Muscle of arm (tissue), 1 donor: ENCODE measurements at regions not wholly inside any gene's neighbourhood (a gene's known extent, or its start where the extent isn't known, plus 50 kb on each side); places are given as distances from the start of the nearest gene placed in this dataset.
"Not testable (repeated sequence)": the region's sequence is repeated elsewhere in the genome, so short reads cannot be mapped to it uniquely, and the experiment has no call there.

Experiments
- DNase-seq: peaks from one replicate; pipeline ENCODE4 v3.0.0-alpha.2; 2013

DNA sequence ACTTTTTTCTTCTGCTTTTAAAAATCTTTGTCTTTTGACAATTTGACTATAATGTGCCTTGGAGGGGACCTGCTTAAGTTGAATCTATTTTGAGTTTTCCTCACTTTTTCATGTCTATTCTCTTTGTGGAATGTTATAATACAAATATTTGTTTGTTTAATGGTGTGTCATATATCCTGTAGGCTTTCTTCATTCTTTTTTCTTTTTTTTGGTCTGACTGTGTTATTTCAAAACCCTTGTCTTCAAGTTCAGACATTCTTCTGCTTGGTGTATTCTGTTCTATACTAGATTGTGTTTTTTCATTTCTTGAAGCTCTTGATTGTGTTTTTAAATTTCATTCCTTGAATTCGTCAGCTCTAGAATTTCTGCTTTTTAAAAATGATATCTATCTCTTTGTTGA is 228.2 kb downstream of the STK31 start:
- no peak for DNase-seq

DNA sequence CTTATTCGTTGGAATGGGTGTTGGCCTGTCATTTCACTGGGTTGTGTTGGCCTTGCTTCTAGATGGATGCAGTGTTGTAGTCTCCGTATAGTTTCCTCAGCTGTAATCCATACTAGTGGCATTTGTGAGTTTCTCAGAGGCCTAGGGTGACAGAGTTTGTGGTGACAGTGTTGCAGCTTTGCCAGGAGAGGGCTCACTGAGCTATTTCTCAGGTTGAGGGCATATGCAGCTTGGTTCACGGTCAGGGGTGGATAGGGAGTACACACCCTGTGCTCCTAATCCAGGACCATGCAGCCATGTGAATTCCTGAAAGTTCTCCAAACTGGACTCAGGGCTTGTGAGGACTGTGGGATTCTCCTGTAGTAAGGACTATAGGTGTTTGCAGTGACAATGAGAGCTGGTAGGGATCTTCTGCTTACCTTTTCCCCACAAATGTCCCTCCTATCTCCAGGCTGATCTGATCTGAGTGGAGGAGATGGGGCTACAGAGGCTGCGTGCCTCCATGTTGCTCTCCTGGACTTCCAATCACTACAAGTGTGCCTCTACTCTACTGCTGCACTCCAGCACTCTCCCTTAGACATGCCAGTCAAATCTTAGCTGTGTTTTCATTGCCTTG is 229.0 kb downstream of the STK31 start:
- DNase-seq = no peak

DNA sequence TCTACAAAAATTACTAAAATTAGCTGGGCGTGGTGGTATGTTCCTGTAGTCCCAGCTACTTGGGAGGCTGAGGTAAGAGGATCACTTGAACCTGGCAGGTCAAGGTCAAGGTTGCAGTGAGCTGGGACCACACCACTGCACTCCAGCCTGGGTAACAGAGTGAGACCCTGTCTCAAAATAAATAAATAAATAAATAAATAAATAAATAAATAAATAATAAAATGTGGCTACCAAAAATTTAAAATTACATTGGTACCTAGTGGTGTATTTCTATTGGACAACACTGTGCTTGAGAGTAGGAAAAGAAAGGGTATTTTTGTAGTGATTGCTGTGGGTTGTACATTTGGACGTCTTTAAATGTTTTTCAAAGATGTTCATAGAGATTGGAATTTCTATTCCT is 229.7 kb downstream of the STK31 start:
- DNase-seq = not testable (repeated sequence)

DNA sequence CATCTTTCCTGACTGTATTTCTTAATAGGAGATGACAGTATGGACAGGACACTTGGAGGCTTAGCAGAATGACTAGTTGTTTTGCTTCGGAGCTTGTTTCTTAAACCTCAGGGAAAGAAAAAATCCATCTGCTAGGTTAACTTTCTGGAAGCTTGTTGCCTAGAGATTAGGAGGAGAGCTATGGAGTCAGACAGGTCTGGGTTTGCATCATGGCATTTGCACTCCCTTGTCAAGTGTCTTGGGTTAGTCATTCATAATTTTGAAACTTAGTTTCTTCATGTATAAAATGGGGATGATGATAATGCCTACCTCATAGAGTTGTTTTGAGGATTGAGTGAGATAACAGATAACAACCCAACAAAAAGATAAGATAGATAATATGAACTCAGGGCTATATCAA is 231.5 kb downstream of the STK31 start:
- no peak for DNase-seq

DNA sequence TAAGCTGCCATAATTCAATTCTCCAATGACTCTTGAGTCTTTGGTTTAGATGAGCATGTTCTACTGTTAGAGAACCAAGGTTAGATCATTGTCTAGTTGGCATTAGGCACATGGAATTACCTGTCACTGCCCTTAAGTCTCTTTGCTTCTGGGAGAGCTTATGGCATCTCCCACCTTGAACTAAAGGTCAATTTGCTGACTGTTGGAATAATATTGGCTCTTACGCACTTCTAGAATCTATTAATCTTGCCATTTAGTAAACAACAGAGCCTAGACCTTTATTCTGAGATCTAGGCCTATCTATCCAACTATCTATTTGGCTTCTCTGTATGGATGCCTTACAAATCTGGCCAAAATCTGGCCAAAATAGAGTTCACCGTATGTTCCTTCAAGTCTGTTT is 232.0 kb downstream of the STK31 start:
- no peak for DNase-seq

DNA sequence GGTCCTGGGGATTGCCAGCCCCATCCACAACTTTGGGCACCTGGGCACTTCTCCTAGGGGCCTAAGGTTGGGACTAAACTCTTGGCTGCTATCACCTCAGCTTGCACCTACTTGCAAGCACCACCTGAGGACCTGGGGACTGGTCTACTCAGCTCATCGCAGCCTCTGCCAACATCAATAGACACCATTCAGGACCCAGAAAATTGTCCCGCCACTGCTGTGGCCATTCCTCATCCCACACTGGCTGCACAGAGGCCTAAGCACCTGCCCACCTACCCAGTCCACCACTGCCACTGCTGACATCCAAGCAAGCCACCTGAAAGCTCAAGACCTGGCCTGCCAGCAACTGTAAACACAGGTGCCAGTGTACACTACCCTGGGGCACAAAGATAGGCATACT is 234.1 kb downstream of the STK31 start:
- DNase-seq = no peak

DNA sequence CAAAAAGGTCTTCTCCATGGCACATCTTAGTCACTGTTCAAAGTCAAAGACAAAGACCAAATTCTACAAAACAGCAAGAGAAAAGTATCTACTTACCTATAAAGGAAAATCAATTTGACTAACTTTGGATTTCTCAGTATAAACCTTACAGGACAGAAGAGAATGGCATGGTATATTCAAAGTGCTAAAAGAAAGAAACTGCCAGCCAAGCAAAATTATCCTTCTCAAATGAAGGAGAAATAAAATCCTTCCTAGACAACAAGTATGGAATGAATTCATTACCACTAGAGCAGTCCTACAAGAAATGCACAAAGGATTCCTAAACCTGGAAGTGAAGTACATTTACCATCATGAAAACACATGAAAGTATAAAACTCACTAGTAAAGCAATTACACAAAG is 235.5 kb downstream of the STK31 start:
- DNase-seq = no peak

DNA sequence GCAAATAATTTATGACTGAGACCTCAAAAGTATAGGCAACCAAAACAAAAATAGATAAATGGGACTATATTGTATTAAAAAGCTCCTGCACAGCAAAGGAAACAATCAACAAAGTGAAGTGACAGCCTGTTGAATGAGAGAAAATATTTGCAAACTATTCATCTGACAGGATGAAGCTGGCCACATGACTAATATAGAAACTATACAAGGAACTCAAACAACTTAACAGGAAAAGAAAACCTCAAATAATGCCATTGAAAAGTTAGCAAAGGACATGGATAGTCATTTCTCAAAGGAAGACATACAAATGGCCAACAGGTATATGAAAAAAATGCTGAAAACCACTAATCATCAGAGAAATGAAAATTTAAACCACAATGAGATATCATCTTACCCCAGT is 245.1 kb downstream of the STK31 start:
- DNase-seq = no peak

DNA sequence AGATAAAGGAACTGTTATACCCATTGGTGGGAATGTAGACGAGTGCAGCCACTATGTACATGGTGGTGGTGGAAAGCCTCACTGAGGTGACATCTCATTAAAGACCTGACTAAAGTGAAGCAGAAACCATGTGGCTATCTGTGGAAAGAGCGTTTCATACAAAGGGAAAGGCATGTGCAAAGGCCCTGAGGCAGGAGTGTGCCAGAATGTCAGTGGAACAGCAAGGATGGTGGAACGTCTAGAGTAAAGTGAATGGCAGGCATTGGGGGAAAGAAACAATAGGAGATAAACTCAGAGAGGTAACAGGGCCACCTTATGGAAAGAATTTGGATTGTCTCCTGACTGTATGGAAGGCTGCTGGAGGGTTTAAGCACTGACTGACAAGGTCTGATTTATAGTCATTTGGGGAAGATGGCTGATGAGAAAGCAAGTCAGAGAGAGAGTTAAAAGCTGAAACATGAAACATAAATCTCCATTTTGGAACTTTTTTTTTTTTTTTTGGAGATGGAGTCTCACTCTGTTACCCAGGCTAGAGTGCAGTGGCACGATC is 245.7 kb downstream of the STK31 start:
- no peak for DNase-seq

DNA sequence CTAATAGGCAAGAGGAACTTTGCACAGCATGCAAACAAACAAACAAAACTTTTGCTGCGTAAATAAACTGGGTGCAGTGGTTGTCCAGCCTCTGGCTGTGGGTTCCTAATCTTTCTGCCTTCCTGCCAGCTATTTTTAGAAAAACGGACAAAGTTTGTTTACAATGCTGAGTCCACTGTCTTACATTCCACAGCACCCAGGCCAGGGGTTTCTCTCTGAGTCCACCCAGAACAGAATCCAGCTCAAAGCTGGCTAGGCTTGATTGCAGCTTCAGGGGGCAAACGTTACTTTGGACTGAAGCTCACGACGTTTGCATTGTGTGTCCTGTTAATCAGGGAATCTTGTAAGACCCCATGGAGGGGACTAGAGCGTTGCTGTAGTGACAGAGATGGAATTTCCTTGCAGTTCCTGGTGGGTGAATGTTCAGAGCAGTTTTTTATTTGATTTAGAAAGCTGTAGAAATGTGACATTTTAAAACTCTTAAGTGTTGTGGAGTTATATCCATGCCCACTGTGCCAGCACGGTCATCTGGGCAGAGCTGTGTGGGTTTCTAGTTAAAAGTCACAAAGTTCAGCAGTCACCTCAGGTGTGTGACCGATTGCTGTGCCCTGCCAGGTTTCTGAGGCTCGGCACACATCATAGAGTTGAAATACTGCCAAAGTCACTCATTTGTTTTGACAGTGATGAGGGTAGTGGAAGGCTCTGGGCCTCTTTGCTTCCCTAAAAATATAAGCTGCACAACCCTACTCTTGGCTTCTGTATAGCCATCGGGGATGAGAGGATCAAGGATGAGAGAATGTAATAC is 247.0 kb downstream of the STK31 start:
- no peak for DNase-seq

DNA sequence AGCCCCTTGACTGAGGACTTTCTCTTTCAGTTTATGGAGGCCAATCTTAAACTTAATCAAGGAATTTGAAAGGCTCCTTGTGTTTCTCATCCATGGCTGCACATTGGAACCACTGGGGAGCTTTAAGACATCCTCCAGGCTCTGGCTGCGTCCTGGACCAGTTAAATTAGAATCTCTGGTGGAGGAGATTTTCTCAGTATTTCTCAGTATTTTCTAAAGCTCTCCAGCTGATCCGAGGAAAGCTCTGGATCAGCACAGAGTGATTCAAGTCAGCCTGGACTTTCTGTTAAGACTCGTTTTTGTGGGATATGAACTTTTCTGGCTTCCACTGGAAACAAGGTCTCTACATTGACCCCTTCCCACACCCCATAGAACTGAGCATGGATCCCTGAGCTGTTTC is 249.8 kb downstream of the STK31 start:
- DNase-seq = no peak

DNA sequence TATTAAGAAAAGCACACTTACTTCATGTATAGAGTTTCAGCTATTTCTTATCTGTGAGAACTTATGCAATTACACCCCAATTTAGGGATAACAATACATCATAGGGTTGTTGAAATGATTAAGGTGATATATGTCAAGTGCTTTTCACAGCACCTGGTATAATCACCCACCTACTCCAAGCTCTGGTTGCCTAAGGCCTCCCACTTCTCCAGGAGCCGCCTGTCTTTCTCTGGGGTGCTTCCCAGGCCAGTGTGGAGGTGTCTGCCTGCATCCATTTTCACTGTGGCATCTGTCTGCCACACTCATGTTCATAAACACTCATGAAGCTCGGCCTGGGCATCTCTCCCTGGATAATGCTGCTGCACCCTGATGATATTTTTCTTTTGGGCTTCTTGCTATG is 250.3 kb downstream of the STK31 start:
- no peak for DNase-seq

DNA sequence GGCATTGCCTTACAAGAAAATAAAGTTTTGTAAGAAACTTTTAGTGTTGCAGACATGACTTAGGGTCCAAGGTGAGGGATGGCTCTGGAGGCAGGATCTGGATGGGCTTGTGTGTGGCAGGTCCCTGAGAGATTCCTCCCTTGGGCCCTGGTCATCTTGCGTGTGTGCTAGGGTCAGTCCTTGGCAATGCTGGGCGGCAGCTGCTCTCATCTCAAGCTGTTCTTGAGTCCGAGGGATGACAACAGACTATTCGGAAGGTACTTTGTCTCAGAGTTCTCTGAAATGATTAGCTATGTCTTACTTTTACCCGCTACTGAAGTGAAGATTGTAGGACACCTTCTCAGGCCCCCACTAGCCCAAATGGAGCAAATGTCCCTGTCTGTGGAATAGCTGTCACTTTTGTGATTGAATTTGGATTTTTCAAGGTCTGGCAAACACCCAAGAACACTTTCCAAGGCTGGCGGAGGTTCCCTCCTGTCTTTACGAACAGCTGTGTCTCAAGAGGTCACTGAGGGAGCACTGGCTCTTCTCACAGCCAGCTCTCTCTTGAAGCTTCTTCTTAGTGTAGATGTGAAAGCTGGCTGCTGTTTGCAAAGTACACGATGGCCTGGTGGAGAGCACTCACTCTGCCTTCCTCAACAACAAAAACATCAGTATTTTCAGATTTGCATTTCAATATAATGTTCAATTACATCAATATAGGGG is 253.6 kb downstream of the STK31 start:
- peak; percentile 17 for DNase-seq

DNA sequence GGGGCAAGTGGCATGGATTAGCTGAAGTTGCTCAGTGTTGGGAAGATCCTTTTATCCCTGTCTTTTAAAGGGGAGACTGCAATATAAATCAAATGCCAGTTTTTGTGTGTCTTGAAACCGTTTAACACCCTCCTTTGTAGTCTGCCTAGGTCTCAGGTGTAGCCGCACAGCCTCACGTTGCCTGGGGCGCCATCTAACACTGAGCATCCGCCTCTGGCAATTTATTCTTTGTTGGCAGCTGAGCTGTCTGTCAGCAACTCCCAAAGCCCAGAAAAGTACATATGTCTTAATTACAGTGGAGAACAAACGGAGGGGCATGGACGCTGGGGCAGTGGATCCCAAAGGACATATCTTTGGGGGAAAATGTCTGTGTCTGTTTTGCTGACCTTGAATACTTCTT is 254.7 kb downstream of the STK31 start:
- DNase-seq = no peak

DNA sequence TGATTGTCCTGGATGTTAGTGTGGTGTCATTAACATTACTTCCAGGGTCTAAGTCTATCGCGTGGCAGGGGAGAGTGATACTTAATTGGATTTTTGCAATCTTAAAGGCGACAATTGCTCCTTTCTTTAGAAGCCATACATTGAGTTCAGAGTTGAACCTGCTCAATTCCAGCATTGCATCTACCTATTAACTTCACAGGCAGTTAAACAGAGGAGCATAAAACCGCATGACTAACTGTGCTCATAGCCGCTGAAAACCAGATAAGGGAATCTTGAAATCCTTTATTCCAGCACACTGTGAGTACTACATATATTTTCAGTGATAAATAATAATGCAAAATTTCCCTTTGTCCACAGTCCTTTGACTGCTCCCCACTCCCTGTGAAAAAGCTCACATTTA is 255.3 kb downstream of the STK31 start:
- no peak for DNase-seq

DNA sequence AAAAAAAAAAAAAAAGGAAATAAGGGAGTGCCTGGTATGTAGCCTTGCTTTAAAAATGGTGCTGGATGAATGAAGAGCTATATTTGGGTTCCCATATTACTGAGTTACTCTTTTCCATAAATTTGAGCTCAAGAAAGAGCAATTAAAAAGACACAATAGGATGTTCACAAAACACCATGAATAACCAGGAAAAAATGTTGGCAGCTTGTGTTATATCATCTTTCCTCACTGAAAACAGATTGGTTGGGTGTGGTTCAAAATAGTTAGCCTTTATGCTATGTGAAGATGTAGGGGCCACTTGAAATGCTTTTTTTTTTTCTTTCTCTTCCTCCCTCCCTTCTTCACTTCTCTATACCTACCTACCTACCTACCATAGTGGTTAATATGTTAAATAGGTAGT is 256.9 kb downstream of the STK31 start:
- DNase-seq = peak; percentile 10

DNA sequence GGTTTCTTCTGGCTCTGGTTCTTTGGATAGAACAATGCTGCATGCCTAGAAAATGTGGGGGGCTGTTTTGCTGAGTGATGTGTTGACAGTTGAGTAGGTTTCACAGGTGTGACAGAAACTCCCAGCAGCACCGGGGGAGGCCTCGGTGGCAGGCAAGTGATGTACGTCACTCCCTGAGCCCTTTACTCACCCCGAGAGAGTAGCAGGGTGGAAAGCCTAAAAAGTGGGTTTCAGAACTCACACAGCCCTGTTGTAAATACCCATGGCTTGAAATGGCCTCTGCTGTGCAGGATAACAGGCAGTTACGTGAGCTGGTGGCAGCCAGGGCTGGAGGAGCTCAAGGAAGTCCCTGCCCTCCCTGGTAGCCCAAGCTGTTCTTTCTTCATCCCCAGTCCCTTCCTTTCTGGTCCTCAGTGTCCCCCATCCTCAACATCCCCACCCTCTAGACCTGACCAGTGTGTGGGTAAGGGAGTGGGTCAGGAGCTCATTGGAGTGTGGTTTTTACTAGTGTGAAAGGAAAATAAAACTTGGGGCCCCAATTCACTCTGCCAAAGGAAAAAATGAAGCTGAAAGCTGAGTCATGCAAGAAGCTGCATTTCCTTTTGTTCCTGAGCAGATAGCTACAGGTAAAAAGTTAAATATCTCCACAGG is 258.1 kb downstream of the STK31 start:
- DNase-seq = no peak

DNA sequence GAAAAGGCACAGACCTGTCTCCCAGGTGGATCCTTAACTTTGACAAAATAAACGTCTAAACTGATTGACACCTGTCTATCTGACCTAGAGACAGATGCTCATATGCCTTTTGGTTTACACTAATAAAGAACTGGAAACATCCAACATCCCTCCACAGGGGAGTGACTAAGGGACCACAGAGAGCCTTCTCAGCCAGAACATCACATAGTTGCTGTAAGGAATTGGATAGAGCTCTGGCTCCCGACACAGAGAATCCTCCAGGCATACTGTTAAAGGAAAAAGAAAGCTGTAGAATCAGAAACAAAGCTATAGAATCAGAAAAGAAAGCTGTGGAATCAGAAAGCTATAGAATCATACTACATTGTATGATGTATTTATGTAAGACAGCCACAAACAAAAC is 258.8 kb downstream of the STK31 start:
- no peak for DNase-seq

DNA sequence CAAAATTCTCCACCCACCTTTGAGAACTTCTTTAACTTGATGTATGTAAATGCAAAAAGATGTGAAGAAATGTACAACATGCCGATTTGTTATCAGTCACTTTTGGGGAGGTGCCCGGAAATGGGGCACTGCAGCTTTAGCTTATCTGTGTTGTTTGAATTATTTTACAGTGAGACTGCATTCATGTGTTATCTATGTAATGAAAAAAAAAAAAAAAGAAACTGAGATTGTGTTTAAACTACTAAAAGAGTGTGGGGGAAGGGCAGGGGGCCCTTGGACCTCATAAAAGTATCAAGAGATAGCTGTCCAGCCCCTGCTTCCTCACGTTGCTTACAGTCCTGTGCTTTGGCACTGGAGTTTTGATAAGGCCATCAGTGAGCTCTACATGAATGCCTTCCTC is 259.4 kb downstream of the STK31 start:
- no peak for DNase-seq

DNA sequence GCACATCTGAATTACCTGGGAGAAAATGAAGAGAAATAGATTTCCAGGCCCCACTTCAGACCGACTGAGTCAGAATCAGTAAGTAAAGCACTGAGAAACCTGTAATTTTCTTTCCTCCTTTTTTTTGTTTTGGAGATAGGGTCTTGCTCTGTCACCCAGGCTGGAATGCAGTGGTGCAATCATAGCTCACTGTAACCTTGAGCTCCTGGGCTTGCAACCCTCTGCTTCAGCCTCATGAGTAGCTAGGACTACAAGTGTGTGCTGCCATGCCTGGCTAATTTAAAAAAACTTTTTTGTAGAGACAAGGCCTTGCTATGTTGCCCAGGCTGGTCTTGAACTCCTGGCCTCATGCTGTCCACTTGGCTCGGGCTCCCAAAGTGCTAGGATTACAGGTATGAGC is 260.2 kb downstream of the STK31 start:
- DNase-seq = no peak

DNA sequence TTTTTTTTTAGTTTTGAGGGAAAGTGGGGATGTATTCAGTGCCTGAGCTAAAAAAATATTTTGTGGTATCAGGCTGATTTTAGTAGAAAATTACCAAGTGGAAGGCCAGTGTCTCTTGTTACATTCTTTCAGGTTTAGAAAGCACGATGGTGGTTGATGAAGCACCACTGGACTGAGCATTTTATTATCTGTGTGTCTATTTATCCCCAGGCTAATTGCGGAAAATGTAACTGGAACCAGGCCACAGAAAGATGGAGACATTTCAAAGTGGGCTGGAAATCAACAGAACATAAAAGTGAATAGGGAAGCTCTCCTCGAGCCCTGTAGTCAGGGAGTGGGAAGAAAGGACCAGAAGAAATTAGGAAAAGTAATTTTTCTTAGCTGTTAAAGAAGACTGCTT is 261.0 kb downstream of the STK31 start:
- no peak for DNase-seq

DNA sequence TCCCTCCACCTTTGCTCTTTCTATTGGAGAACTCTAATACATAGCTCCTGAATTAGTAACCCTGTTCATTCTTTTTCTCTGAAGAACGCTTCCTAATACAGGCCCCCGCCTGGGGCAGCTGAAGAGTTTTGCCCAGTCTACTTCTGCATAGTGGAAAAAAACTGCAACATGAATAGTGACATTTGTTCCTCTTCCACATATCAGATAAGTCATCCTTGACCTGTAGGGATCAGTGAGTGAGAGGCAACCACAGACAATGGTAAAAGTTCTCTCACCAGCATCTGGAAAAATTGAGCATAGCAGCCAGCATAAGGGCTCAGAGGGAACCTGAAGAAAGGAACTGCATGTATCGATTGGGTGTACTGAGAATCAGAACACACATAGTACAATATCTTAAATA is 262.0 kb downstream of the STK31 start:
- DNase-seq = no peak
